Naive B cell (primary cell): ENCODE measurements at regions not wholly inside any gene's neighbourhood (a gene's known extent, or its start where the extent isn't known, plus 50 kb on each side); places are given as distances from the start of the nearest gene placed in this dataset.

Experiments
- ATAC-seq, 2 donors: fragments of 150-1000 bp; cut with Tn5 transposase; 2 replicates each; pipeline ENCODE4 v1.10.0; 2021; ENCODE audit warnings: low read depth in 2 of 2, mild to moderate bottlenecking in 2 of 2, moderate library complexity in 2 of 2
- DNase-seq: peaks from one replicate; pipeline ENCODE4 v3.0.0; 2022
- H3K27ac Mint-ChIP-seq, 6 donors: one replicate each; pipeline ENCODE4 v1.8.0; 2020 to 2022; ENCODE audit warnings: mild to moderate bottlenecking in 6 of 6, mixed read lengths in 6 of 6, moderate library complexity in 5 of 6, inconsistent platforms in 2 of 6
- H3K27me3 Mint-ChIP-seq, 3 donors: one replicate each; pipeline ENCODE4 v1.8.0; 2021 to 2022; ENCODE audit warnings: mixed read lengths in 3 of 3, mild to moderate bottlenecking in 1 of 3
- H3K36me3 Mint-ChIP-seq, 2 donors: one replicate each; pipeline ENCODE4 v1.8.0; 2020 to 2022; ENCODE audit warnings: mixed read lengths in 2 of 2, inconsistent platforms in 1 of 2, mild to moderate bottlenecking in 1 of 2
- H3K4me1 Mint-ChIP-seq, 3 donors: one replicate each; pipeline ENCODE4 v1.8.0; 2020 to 2022; ENCODE audit warnings: mixed read lengths in 3 of 3, inconsistent platforms in 1 of 3, mild to moderate bottlenecking in 1 of 3, moderate library complexity in 1 of 3
- H3K4me3 Mint-ChIP-seq, 8 donors: one replicate each; pipeline ENCODE4 v1.8.0; 2020 to 2022; ENCODE audit warnings: mild to moderate bottlenecking in 8 of 8, mixed read lengths in 8 of 8, moderate library complexity in 8 of 8, inconsistent platforms in 2 of 8
- H3K9me3 Mint-ChIP-seq, 7 donors: one replicate each; pipeline ENCODE4 v1.8.0; 2020 to 2022; ENCODE audit warnings: mixed read lengths in 7 of 7, mild to moderate bottlenecking in 5 of 7, inconsistent platforms in 2 of 7, moderate library complexity in 1 of 7

GRCh38 chr5:165076686-165077085 is 1571.3 kb downstream of the MAT2B start:
- peaks cover 0 to 15% (median 7%) of the 10 kb centered on the region in 7 donors for H3K9me3 Mint-ChIP-seq
- no peak for ATAC-seq
- no peak for DNase-seq
- no peak overlapping the region for H3K4me3 Mint-ChIP-seq
- no peak overlapping the region for H3K27ac Mint-ChIP-seq
- H3K27me3 Mint-ChIP-seq, result no peaks in the 10 kb centered on the region
- no peaks in the 10 kb centered on the region for H3K36me3 Mint-ChIP-seq
- H3K4me1 Mint-ChIP-seq, result no peaks in the 10 kb centered on the region

- DNase-seq (no peak), ATAC-seq (no peak)
- Mint-ChIP-seq H3K9me3 (peaks cover 0 to 4% (median 2%) of the 10 kb centered on the region in 7 donors), H3K4me1 (no peaks in the 10 kb centered on the region), H3K36me3 (no peaks in the 10 kb centered on the region), H3K27me3 (no peaks in the 10 kb centered on the region), H3K4me3 (no peak overlapping the region), H3K27ac (no peak overlapping the region)
These were observed 1574.0 kb downstream of the MAT2B start for GRCh38 chr5:165079389-165079788.

- Mint-ChIP-seq H3K27me3 (no peaks in the 10 kb centered on the region), H3K4me1 (no peaks in the 10 kb centered on the region), H3K27ac (no peak overlapping the region), H3K36me3 (no peaks in the 10 kb centered on the region), H3K9me3 (peaks cover 0 to 3% (median 0%) of the 10 kb centered on the region in 7 donors), H3K4me3 (no peak overlapping the region)
- ATAC-seq (no peak), DNase-seq (no peak)
These were observed 1578.0 kb downstream of the MAT2B start for GRCh38 chr5:165083394-165083793.

- no peak for DNase-seq
- H3K4me1 Mint-ChIP-seq, result no peaks in the 10 kb centered on the region
- no peaks in the 10 kb centered on the region for H3K36me3 Mint-ChIP-seq
- H3K27ac Mint-ChIP-seq, result no peak overlapping the region
- no peak overlapping the region for H3K4me3 Mint-ChIP-seq
- peaks cover 0 to 2% (median 0%) of the 10 kb centered on the region in 7 donors for H3K9me3 Mint-ChIP-seq
- no peak for ATAC-seq
- H3K27me3 Mint-ChIP-seq, result no peaks in the 10 kb centered on the region
These were observed 1581.0 kb downstream of the MAT2B start for GRCh38 chr5:165086465-165086864.

GRCh38 chr5:165094782-165095181 is 1589.4 kb downstream of the MAT2B start:
- Mint-ChIP-seq H3K4me1 (no peaks in the 10 kb centered on the region), H3K4me3 (no peak overlapping the region), H3K27ac (no peak overlapping the region), H3K9me3 (peaks cover 0 to 20% (median 7%) of the 10 kb centered on the region in 7 donors), H3K27me3 (no peaks in the 10 kb centered on the region), H3K36me3 (no peaks in the 10 kb centered on the region)
- ATAC-seq (no peak), DNase-seq (no peak)

GRCh38 chr5:165101709-165102108 is 1596.3 kb downstream of the MAT2B start:
- DNase-seq, result no peak
- no peaks in the 10 kb centered on the region for H3K4me1 Mint-ChIP-seq
- H3K9me3 Mint-ChIP-seq, result peaks cover 6 to 31% (median 15%) of the 10 kb centered on the region in 7 donors
- peaks cover 0 to 9% of the 10 kb centered on the region in 2 donors for H3K36me3 Mint-ChIP-seq
- H3K27ac Mint-ChIP-seq, result no peak overlapping the region
- H3K4me3 Mint-ChIP-seq, result no peak overlapping the region
- no peaks in the 10 kb centered on the region for H3K27me3 Mint-ChIP-seq
- ATAC-seq, result no peak

- H3K9me3 Mint-ChIP-seq, result peaks cover 8 to 13% (median 9%) of the 10 kb centered on the region in 7 donors
- no peak overlapping the region for H3K4me3 Mint-ChIP-seq
- peaks cover 0 to 9% of the 10 kb centered on the region in 2 donors for H3K36me3 Mint-ChIP-seq
These were observed 1599.2 kb downstream of the MAT2B start for GRCh38 chr5:165104611-165105010.

GRCh38 chr5:165108809-165109208 is 1603.4 kb downstream of the MAT2B start:
- H3K9me3 Mint-ChIP-seq, result peaks cover 0 to 4% (median 0%) of the 10 kb centered on the region in 7 donors
- no peaks in the 10 kb centered on the region for H3K36me3 Mint-ChIP-seq
- H3K4me3 Mint-ChIP-seq, result peak overlapping the region in 1 of 8 donors; percentile 27
- ATAC-seq (no peak), DNase-seq (no peak)
- H3K4me1 Mint-ChIP-seq, result peaks cover 3 to 5% (median 4%) of the 10 kb centered on the region in 3 donors
- no peak overlapping the region for H3K27ac Mint-ChIP-seq
- H3K27me3 Mint-ChIP-seq, result no peaks in the 10 kb centered on the region

More at GRCh38 chr5:165104611-165105010, 1599.2 kb downstream of the MAT2B start:
- no peaks in the 10 kb centered on the region for H3K27me3 Mint-ChIP-seq
- DNase-seq (no peak), ATAC-seq (no peak)
- H3K4me1 Mint-ChIP-seq, result peaks cover 3 to 5% (median 4%) of the 10 kb centered on the region in 3 donors
- no peak overlapping the region for H3K27ac Mint-ChIP-seq

GRCh38 chr5:165119175-165119574 is 1613.8 kb downstream of the MAT2B start:
- no peaks in the 10 kb centered on the region for H3K4me1 Mint-ChIP-seq
- H3K27ac Mint-ChIP-seq, result no peak overlapping the region
- peaks cover 0 to 6% (median 0%) of the 10 kb centered on the region in 7 donors for H3K9me3 Mint-ChIP-seq
- DNase-seq (no peak), ATAC-seq (no peak)
- no peak overlapping the region for H3K4me3 Mint-ChIP-seq
- H3K36me3 Mint-ChIP-seq, result no peaks in the 10 kb centered on the region
- no peaks in the 10 kb centered on the region for H3K27me3 Mint-ChIP-seq

- Mint-ChIP-seq H3K27ac (no peak overlapping the region), H3K27me3 (no peaks in the 10 kb centered on the region), H3K4me3 (no peak overlapping the region), H3K4me1 (no peaks in the 10 kb centered on the region), H3K36me3 (no peaks in the 10 kb centered on the region), H3K9me3 (no peaks in the 10 kb centered on the region)
- ATAC-seq (no peak), DNase-seq (no peak)
These were observed 1621.2 kb downstream of the MAT2B start for GRCh38 chr5:165126598-165126997.

GRCh38 chr5:165127941-165128340 is 1622.5 kb downstream of the MAT2B start:
- H3K27me3 Mint-ChIP-seq, result no peaks in the 10 kb centered on the region
- DNase-seq (no peak), ATAC-seq (no peak)
- H3K9me3 Mint-ChIP-seq, result no peaks in the 10 kb centered on the region
- H3K4me1 Mint-ChIP-seq, result no peaks in the 10 kb centered on the region
- no peak overlapping the region for H3K27ac Mint-ChIP-seq
- no peak overlapping the region for H3K4me3 Mint-ChIP-seq
- H3K36me3 Mint-ChIP-seq, result no peaks in the 10 kb centered on the region

- Mint-ChIP-seq H3K27me3 (no peaks in the 10 kb centered on the region), H3K4me3 (no peak overlapping the region), H3K27ac (no peak overlapping the region), H3K4me1 (no peaks in the 10 kb centered on the region), H3K9me3 (no peaks in the 10 kb centered on the region), H3K36me3 (no peaks in the 10 kb centered on the region)
- no peak for ATAC-seq
- no peak for DNase-seq
These were observed 1625.2 kb downstream of the MAT2B start for GRCh38 chr5:165130656-165131055.

GRCh38 chr5:165134155-165134554 is 1628.7 kb downstream of the MAT2B start:
- Mint-ChIP-seq H3K27ac (no peak overlapping the region), H3K27me3 (no peaks in the 10 kb centered on the region), H3K9me3 (no peaks in the 10 kb centered on the region), H3K4me3 (no peak overlapping the region), H3K36me3 (no peaks in the 10 kb centered on the region), H3K4me1 (no peaks in the 10 kb centered on the region)
- no peak for DNase-seq
- no peak for ATAC-seq

GRCh38 chr5:165135565-165135964 is 1630.1 kb downstream of the MAT2B start:
- no peak overlapping the region for H3K4me3 Mint-ChIP-seq
- H3K9me3 Mint-ChIP-seq, result no peaks in the 10 kb centered on the region
- no peaks in the 10 kb centered on the region for H3K27me3 Mint-ChIP-seq
- ATAC-seq, result no peak
- no peak for DNase-seq
- no peak overlapping the region for H3K27ac Mint-ChIP-seq
- H3K4me1 Mint-ChIP-seq, result no peaks in the 10 kb centered on the region
- H3K36me3 Mint-ChIP-seq, result no peaks in the 10 kb centered on the region

- no peaks in the 10 kb centered on the region for H3K9me3 Mint-ChIP-seq
- no peaks in the 10 kb centered on the region for H3K27me3 Mint-ChIP-seq
- no peak for DNase-seq
- H3K4me1 Mint-ChIP-seq, result no peaks in the 10 kb centered on the region
- H3K27ac Mint-ChIP-seq, result no peak overlapping the region
- no peak overlapping the region for H3K4me3 Mint-ChIP-seq
- H3K36me3 Mint-ChIP-seq, result no peaks in the 10 kb centered on the region
- no peak for ATAC-seq
These were observed 1632.3 kb downstream of the MAT2B start for GRCh38 chr5:165137701-165138100.
